MCF 10A (cell line): ENCODE measurements at regions not wholly inside any gene's neighbourhood (a gene's known extent, or its start where the extent isn't known, plus 50 kb on each side); places are given as distances from the start of the nearest gene placed in this dataset.

ENCODE experiments used
- BruUV-seq: library from RNA; stranded (reverse); fragments of 400-500 nt; replicated peaks from 2 replicates; lab custom pipeline; 2021; lab: Mats Ljungman, UMichigan
- CTCF ChIA-PET: fragments of 300-600 bp; sonication (Branson Sonifier 250); formaldehyde crosslinking; extraction: SDS; loops from one replicate; lab custom pipeline; 2021; ENCODE audit warnings: antibody characterized with exemption, inconsistent platforms; lab: Yijun Ruan, JAX
- POLR2A ChIA-PET: fragments of 300-600, 350-650 bp; sonication (Branson Sonifier 250); formaldehyde crosslinking; extraction: SDS; loops from one replicate; lab custom pipeline; 2020; ENCODE audit warnings: antibody characterized with exemption, inconsistent platforms; lab: Yijun Ruan, JAX
- DNase-seq: peaks from one replicate; pipeline ENCODE4 v3.0.0-alpha.2; 2018; ENCODE audit not compliant: unreplicated experiment
- H3K27ac Mint-ChIP-seq: one replicate; pipeline ENCODE4 v1.8.0; 2022; ENCODE audit warnings: mild to moderate bottlenecking, low read depth, mixed read lengths; ENCODE audit not compliant: unreplicated experiment
- H3K27me3 Mint-ChIP-seq: one replicate; pipeline ENCODE4 v1.8.0; 2022; ENCODE audit warnings: mixed read lengths; ENCODE audit not compliant: insufficient read depth, unreplicated experiment
- H3K36me3 Mint-ChIP-seq: one replicate; pipeline ENCODE4 v1.8.0; 2022; ENCODE audit warnings: mild to moderate bottlenecking, moderate library complexity, mixed read lengths; ENCODE audit not compliant: insufficient read depth, unreplicated experiment
- H3K4me1 Mint-ChIP-seq: one replicate; pipeline ENCODE4 v1.8.0; 2022; ENCODE audit warnings: mixed read lengths; ENCODE audit not compliant: insufficient read depth, unreplicated experiment
- H3K4me3 Mint-ChIP-seq: one replicate; pipeline ENCODE4 v1.8.0; 2022; ENCODE audit warnings: mild to moderate bottlenecking, moderate library complexity, mixed read lengths; ENCODE audit not compliant: unreplicated experiment
- H3K9me3 Mint-ChIP-seq: one replicate; pipeline ENCODE4 v1.8.0; 2022; ENCODE audit warnings: mixed read lengths; ENCODE audit not compliant: unreplicated experiment
- CTCF ChIP-seq: fragments of 200-600 bp; IDR thresholded peaks from one replicate; pipeline ENCODE4 v1.8.0; 2022; ENCODE audit warnings: antibody characterized with exemption, mild to moderate bottlenecking; ENCODE audit not compliant: unreplicated experiment
- intact Hi-C: fragments of 100-400 bp; cut with micrococcal nuclease; formaldehyde crosslinking; loops from 2 replicates; pipeline ENCODE4 v1.14.1; 2022

DNA sequence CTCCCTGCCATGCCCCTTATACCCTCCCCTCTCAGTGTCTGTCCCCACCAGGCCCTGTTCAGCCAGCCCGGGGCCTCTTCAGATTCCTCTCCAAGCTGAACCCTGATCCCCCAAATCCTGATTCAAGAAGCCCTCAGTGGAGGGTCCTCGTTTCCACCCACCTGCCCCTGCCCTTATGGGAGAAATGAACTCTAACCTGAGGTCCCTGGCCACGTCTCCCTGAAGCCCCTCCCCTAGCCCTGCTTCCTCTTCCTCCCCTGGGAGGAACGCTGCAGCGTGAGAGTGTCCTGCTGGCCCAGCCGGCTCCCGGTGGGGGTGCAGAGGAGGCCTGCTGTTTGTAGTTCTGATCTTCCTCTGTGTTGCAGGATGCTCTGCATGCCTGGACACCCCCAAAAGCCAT lies 56.7 kb upstream of the GLI2 start:
- CTCF ChIA-PET = interaction anchor here (0.9 to 5.1 kb wide), 6 partner anchors 170 to 451 kb away, joined by 3 to 121 read pairs (median 6); no protein-coding TSS in a partner anchor

DNA sequence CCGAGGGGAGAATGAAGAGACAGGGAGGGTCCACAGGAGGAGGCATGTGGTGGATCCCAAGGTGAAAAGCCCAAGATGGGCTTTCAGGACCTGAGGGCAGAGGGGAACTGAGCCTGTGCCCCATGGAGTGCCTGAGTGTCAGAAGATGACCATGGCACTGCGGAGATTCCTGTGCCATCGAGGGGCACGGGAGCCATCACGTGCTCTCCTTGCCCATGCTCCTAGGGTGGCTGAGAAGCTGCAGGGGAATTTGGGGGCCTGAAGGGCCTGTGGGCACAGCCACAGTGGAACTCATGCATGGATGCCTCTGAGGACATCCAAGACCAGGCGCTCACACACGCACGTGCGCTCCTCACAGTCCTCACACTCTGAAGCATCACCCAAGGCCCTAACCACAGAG lies 56.1 kb upstream of the GLI2 start:
- no peaks in the 10 kb centered on the region for H3K36me3 Mint-ChIP-seq
- H3K9me3 Mint-ChIP-seq = no peaks in the 10 kb centered on the region
- no peak overlapping the region for H3K27ac Mint-ChIP-seq
- no peak overlapping the region for H3K4me3 Mint-ChIP-seq
- BruUV-seq = no TSS peak
- TF ChIP-seq CTCF = no peak
- CTCF ChIA-PET = interaction anchor here (0.7 to 5.1 kb wide), 7 partner anchors 100 to 367 kb away, joined by 3 to 121 read pairs (median 3); no protein-coding TSS in a partner anchor
- H3K4me1 Mint-ChIP-seq = peaks cover 8% of the 10 kb centered on the region
- POLR2A ChIA-PET = interaction anchor here (1.3 kb wide), 1 partner anchor 366 kb away, joined by 3 read pairs; no protein-coding TSS in a partner anchor
- no peaks in the 10 kb centered on the region for H3K27me3 Mint-ChIP-seq
- DNase-seq = no peak
- intact Hi-C loops = loop anchor here (5.0 to 10.0 kb wide), 2 partner anchors 157 to 365 kb away; no protein-coding TSS in a partner anchor

More for the DNA sequence above, 56.7 kb upstream of the GLI2 start:
- POLR2A ChIA-PET = interaction anchor here (0.7 kb wide), 1 partner anchor 570 kb away, joined by 3 read pairs; no protein-coding TSS in a partner anchor
- no peak for TF ChIP-seq CTCF
- DNase-seq = no peak
- intact Hi-C loops = loop anchor here (5.0 to 10.0 kb wide), 2 partner anchors 157 to 364 kb away; no protein-coding TSS in a partner anchor
- Mint-ChIP-seq H3K27me3 (no peaks in the 10 kb centered on the region), H3K36me3 (no peaks in the 10 kb centered on the region), H3K4me3 (no peak overlapping the region), H3K9me3 (no peaks in the 10 kb centered on the region), H3K4me1 (peaks cover 2% of the 10 kb centered on the region), H3K27ac (no peak overlapping the region)
- BruUV-seq = no TSS peak

- no TSS peak for BruUV-seq
- H3K4me3 Mint-ChIP-seq = no peak overlapping the region
- peak; percentile 90 for DNase-seq
- no peaks in the 10 kb centered on the region for H3K9me3 Mint-ChIP-seq
- peak; percentile 65 for TF ChIP-seq CTCF
- peaks cover 10% of the 10 kb centered on the region for H3K4me1 Mint-ChIP-seq
- ChIA-PET POLR2A (interaction anchor here (0.6 to 1.4 kb wide), 4 partner anchors 44 to 423 kb away, joined by 3 to 4 read pairs (median 3); no protein-coding TSS in a partner anchor), CTCF (interaction anchor here (0.6 to 5.1 kb wide), 67 partner anchors 9 to 1040 kb away, joined by 3 to 121 read pairs (median 4); partner anchors contain the start of genes RALB and TMEM185B)
- H3K36me3 Mint-ChIP-seq = no peaks in the 10 kb centered on the region
- no peaks in the 10 kb centered on the region for H3K27me3 Mint-ChIP-seq
- intact Hi-C loops = loop anchor here (1.0 to 5.0 kb wide), 4 partner anchors 127 to 568 kb away; no protein-coding TSS in a partner anchor
- H3K27ac Mint-ChIP-seq = no peak overlapping the region
Observed at GRCh38 chr2:120680136-120680761, 55.4 kb upstream of the GLI2 start.

DNA sequence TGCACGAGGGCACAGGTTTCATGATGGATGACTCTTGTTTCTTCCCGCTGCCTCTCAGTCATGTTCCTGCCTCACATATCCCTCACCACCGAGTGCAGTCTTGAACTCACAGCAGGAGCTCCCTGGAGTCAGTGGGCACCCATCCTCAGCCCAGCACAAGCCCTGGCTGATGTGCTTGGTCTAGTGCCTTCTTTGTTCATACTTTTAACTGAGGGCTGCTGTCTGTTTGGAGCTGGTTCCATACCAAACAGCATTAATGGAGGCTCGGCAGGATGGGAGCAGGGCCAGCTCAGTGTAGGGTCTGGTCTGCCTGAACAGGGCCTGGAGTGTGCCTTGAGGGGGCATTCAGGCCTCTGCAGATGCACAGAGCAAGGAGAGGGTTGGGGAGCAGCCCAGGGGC lies 54.5 kb upstream of the GLI2 start:
- no peaks in the 10 kb centered on the region for H3K27me3 Mint-ChIP-seq
- H3K36me3 Mint-ChIP-seq = no peaks in the 10 kb centered on the region
- H3K4me3 Mint-ChIP-seq = no peak overlapping the region
- H3K4me1 Mint-ChIP-seq = peaks cover 10% of the 10 kb centered on the region
- H3K9me3 Mint-ChIP-seq = no peaks in the 10 kb centered on the region
- no TSS peak for BruUV-seq
- no peak for DNase-seq
- POLR2A ChIA-PET = interaction anchor here (0.6 to 1.4 kb wide), 3 partner anchors 357 to 506 kb away, joined by 3 to 4 read pairs (median 3); partner anchors contain the start of gene RALB
- CTCF ChIA-PET = interaction anchor here (0.6 to 5.1 kb wide), 55 partner anchors 9 to 1040 kb away, joined by 3 to 121 read pairs (median 4); partner anchors contain the start of gene TMEM185B
- no peak overlapping the region for H3K27ac Mint-ChIP-seq
- intact Hi-C loops = loop anchor here (5.0 kb wide), 2 partner anchors 444 to 569 kb away; no protein-coding TSS in a partner anchor
- no peak for TF ChIP-seq CTCF
